HG02938 (cell line): ENCODE measurements at regions not wholly inside any gene's neighbourhood (a gene's known extent, or its start where the extent isn't known, plus 50 kb on each side); places are given as distances from the start of the nearest gene placed in this dataset.

Experiments
- ATAC-seq: cut with Tn5 transposase; IDR thresholded peaks from one replicate; pipeline ENCODE4 v1.9.1; 2021; ENCODE audit warnings: mild to moderate bottlenecking, moderate library complexity; ENCODE audit not compliant: unreplicated experiment

DNA sequence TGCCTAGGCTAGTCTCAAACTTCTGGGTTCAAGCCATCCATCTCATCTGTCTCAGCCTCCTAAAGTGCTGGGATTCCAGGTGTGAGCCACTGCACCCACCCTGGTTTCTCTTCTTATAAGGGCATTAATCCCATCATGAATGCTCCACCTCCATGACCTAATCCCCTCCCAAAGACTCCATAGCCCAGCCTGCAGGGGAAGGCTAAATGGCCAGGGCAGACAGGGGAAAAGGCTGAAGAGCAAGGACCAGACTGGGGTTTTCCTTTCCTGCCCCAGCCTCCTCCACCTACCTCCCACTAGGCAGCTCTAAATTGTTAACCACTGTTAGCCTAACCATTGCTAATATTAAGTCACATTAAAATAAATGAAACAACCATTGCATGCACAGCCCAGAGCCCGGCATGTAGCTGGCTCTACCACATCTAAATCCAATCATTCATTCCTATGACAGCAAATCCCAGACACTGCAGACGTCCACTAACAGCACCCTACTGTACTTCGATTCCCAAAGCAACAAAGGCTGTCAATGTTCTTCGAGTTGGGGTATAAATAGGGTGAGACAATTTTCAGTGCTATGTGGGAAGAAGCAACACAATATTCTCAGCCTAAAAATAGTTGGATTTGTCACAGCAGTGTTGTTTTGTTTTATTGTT is 243.2 kb upstream of the ARID1B start:
- ATAC-seq: no peak

DNA sequence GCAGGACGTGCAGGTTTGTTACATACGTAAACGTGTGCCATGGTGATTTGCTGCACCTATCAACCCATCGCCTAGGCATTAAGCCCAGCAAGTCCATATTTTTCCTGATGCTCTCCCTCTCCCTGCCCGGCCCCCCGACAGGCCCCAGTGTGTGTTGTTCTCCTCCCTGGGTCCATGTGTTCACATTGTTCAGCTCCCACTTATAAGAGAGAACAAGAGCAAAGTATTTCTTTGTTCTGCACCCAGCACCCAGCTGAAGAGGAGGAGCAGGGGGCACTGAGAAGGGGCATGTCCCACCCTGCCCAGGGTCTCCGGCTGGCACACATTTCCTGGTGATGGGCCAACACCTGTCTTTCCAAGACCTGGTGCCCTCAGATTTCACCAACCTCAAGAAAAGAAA is 251.1 kb upstream of the ARID1B start:
- no peak for ATAC-seq

DNA sequence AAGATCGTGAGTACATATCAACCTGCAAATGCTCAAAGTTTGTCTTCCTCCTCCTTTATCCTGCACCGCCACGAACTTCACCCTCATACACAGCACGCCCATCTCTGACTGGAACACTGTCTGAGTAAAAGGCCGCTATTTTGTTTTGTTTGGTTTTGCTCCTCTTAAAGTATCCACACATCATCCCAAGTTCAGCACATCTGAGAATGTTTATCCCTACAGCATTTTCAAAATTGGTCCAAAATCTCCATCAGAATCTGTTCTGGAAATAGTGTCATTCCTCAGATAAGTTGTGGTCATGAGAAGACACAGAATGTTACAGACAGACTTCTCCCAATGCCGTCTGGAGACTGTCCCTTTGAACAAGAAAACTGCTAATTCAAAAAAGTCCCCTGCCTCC is 251.6 kb upstream of the ARID1B start:
- ATAC-seq: no peak

DNA sequence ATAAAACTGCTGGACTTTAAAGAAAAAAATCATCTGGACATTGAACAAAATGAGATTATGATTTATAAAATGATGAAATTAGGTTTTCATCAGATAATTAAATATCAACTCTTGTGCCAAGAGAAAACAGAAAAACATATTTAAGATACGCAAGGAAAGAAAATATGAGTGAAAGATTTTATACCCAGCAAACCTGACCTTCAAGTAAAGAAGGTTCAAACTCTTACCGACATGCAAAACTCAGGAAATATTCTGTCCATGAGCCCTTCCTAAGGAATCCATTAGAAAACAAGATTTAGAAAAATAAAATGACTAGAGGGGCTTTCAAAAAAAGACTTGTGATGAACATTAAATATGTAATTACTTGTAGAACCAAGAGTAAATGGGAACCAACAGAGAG is 257.2 kb upstream of the ARID1B start:
- no peak for ATAC-seq

DNA sequence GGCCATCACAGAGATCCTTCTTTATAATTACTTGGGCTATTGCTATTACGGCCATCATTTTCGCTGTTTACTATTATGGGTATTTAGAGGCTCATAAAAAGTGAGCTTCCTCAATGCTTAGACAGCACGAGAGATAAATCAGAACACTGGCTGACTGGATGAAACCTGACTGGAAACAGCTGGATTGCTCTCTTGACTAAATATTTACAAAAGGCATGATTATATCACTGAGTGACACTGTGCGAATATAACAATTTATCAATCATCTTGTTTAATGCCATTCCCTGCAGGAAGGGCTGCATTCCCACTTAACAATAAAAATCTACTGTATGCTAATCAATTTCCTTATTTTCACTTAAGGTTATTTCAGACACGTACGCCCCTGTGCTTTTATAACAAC is 260.1 kb upstream of the ARID1B start:
- no peak for ATAC-seq

DNA sequence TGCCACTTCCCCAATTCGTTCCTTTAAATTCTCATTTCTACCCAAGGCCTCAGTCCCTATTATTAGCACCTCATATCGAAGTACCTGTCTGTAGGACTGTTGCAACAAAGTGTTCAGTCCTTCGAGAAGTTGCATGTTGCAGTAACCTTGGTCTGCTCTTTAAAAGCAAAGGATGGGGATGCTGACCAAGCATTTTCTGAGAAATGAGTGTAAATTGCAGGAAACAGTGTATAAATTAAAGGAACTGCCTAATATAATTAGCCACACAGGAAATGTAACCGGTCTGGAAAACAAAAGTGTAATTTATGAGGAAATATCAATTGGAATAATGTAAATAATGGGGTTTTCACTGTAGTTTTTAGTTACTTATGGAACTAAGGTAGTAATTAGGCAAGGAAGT is 261.9 kb upstream of the ARID1B start:
- no peak for ATAC-seq

DNA sequence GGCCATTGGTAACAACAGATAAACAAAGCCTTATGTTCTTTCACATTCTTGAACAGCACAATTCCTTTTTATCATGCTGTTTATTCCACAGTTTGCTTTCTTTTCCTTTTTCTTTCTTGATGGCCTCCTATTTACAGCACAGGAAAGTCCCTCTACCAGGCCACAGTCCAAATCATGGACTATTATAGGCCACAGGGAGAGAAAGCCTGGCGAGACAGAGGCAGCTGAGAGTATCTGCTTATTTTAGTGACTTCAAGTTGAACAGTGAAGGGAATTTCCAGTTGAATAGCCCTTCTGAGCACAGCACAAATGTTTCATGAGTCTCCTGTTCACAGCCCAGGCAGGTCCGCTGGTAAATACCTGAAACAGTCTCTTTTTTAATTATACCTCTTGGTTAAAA is 263.7 kb upstream of the ARID1B start:
- ATAC-seq: no peak

DNA sequence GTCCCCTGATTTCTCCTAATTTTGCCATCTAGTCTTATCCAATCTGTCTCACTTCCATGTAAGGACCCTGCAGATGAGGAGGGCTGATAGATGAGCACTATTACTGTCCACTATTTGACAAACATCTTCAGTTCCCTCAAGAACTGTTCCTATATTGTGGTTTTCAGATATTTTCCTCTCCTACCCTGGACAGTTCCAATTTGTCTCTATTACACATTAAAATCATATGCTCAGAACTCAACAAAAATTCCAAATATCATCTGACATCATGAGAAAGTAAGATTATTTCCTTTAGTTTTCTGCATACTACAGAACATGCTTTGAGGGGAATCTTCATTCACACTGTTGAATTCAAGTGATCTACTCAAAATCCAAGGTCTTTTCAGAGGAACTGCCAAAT is 265.6 kb upstream of the ARID1B start:
- ATAC-seq: no peak

DNA sequence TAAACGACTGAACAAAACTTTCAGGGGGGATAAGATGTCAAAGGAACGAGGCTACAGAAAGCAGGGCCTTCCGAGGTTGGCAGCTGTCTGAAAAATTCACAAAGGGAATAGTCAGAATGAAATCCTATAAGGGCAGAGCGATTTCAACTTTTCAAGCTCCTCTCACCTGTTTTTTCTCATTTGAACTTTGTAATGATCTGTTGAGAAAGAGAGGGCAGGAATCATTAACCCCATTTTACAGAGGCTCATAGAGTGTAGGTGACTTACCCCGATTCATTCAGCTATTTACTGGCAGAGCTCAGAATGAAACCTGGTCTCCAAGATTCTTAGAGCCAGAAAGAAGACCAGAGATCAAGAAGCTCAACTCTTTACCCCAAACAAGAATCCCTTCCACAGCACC is 266.1 kb upstream of the ARID1B start:
- no peak for ATAC-seq

DNA sequence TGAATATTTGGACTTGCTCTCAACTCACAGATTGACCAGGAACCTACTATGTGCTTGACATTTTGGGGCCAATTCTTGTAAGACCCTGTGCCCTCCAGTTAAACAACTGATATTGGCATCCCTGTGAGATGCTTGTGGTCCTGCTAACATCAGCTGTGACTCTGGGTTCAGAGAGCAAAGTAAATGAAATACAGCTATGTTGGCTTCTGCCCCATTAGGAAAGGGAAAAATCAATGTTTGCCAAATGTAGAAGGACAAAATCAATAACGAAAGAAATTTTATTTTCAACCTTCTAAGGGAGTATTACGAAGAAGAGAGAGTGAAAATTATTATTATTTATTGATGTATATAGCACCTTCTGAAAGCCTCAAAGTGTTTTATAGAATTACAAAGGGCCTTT is 266.9 kb upstream of the ARID1B start:
- no peak for ATAC-seq

DNA sequence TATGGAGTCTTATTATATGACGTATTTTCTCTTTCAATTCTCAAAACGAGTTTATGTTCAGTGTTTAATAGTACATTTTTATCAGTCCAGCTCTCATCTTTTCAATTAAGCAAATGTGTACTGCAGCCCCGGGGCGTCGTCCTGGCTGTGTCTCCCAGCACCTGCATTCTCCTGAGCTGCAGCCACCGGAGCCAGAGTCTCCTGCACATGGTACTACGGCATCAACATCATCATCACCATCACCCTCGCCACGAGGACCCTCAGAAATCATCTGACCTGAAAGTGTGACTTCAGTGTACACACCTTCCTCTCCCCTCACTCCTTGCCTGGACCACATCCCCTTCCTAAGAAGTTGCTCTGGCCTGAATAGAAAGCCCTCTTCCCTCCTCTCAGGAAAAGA is 267.7 kb upstream of the ARID1B start:
- ATAC-seq: no peak

DNA sequence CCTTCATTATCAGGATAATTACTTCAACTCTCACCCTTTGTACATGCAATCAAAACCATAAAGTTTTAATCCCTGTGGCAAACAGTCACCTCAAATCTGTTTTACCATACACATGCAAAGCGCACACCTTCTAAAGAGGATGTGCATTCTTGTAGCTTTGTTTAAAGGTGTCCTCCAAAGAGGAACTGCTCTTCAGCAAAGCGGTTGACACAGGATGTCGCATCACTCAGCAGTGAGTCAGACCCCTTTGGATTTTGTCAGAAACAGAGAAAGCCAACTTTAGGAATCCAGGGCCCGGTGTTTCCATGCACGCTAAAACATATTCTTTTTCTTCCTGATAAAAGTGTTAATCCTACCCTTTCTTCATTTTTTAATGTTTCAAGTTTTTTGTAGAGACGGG is 268.3 kb upstream of the ARID1B start:
- no peak for ATAC-seq

DNA sequence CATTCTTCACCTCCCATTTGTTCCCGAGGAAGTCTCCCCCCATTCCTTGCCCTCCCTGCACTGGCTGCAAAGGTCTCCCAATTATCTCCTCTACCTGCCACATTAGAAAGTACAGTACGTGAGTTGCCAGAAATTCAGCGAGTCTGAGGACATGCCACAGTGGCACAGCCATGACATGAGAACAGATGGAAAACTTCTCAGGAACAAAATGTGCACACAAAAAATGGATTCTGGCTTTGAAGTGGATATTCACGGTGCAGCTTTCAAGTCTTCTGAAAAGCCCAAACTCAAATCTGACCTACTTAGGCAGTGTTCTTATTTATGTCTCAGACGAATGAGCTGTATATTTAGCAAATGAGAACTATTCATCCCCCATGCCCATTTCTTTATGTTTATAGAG is 269.1 kb upstream of the ARID1B start:
- ATAC-seq: no peak

DNA sequence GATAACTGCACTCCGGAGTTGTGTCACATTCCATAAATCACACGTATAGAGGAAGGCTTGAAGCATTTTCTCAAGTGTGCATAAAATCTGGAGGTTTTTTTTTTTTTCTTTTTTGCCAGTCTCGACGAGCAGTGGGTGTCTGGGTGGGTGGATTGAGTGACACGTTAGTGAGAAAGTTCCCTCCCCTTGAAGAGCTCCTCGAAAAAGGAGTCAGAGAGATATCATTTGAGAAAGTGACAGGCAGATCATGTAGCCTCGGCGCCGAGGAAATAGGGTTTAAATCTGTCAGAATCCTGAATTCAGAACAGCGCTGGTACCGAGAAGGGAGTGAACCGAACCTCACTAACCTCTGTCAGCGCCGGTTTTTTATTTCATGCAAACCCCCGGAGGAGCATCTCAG is 269.5 kb upstream of the ARID1B start:
- no peak for ATAC-seq

DNA sequence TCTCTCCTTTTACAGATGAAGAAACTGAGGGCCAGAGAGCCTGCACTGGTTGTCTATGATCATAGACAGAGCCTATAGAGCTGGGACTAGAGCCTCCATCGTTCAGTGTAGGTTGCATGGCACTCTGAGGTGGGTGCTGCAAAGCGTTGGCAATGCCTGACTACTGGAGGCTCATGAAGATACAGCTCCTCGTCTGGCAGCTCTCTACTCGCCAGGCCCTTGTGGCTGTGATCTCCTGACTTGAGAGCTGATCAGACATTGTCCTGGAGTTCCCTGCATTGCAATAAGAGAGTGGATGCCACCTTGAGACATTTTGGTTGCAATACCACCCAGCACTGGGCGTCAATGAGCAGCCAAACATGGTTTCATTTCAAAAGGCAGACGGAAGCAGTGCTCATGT is 270.1 kb upstream of the ARID1B start:
- ATAC-seq: no peak

DNA sequence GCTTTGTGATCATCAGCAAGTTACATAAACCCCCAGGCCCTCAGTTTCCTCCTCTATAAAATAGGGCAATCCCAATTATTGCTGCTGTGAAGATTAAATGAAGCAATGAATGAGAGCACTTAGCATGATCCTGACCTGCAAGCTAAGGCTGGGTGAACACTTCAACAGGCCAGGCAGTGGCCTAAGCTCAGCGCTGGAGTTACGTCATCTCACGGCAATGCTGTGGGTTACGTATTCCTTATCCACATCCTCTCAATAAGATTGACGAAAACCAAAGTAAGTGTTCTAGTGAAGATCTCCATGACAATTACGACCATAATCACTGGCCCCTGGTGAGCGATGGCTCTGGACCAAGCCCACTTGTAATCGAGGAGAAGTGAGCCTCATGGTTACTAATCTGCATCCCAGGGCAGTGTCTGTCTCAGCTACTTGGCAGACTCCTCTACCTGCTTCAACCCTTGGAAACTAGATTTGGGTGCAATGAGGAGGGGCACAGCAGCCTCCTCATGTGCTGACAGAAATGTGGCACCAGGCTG is 274.1 kb upstream of the ARID1B start:
- no peak for ATAC-seq

DNA sequence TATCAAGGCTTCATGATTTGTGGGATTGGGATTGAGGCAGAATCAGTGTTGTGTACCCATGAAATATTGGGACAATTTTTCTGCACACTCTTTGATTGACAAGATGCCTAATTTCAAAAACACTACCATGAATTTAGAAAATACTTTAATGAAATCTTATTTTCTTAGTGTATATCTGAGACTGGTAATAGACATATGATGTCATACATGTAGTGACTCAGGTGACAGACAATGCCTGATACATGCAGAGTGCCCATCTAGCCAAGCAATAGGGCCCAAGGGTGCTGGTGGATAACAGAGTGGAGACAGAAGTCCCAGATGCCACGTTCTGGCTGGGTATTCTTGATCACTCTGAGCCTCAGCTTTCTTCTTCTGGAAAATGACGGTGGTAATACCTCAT is 279.6 kb upstream of the ARID1B start:
- no peak for ATAC-seq

DNA sequence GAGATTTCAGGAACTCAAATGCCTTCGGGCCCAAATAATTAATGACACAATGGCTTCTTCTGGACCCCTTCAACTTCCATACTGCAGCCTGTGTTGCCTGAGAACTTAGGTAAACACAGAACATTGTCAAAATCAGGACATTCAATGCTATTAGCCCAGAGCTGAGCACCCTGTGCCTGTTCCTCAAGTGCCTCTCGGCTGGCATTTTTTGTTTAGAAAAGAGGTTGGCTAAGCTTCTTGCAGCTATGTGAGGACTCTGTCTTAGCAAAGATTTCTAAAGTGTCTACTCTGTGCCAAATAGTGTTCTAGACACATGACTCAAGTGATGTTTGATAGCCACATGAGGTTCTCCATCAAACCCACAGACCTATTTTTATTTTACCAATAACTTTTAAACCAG is 289.3 kb upstream of the ARID1B start:
- ATAC-seq: no peak

DNA sequence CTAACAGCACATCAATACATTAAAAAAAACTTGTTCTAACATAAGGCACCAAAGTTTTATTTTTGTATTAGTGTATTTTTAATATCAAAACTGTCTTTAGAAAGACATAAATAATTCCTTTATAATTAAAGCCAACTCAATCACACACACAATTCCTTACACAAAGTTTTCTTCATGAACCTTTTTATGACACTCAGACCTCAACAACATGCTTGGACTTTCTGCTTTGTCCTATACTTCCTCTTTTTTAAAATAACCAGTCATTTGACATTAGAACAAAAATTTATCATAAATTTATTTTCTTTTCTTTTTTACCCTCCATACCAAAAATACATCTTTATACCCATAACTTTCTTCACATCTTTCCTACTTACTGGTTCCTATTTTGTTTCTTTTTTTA is 292.0 kb upstream of the ARID1B start:
- no peak for ATAC-seq

DNA sequence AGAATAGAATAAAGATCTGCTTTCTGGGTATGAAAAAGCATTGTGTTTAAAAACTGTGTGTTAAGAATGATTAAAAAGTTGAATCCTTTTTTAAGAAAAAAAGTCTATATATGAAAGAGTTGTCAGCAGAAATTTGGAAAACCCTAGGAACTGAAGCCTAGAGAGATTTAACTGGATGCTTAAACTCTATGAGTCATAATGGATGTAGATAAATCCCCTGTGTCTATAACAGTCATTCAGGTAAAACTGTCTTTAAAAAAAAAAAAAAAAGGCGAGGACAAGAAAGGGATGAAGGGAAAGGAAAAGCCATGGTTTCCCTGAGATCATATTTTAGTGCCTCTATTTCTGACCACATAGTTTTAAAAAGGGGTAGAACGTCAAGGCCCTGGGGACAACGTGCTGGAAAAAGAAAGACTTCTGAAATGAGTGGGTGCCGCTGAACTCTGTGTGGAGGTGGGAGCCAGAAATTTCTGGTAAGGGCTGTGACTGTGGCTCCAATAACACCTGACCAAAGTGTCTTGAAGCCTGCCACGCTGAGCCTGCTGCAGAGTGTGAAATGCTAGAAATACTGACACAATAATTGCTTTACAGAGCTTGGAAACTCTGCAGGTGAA is 302.6 kb upstream of the ARID1B start:
- ATAC-seq: no peak

DNA sequence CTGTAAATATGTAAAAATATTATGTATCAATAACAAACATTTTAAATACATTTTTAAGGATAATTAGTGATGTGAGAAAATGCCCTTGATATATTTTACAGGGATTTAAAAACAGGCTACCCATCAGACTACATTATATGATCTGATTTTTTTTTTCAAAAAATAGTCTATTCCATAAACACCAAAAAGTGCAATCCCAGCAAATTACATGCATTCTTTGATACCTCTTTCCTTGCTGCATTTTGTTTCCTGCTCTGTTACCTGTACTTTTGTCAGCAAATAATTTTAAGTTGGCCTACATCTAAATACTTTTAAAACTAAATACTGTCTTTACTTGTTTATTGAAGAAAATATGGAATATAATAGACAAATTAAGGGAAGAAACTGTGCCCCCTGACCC is 306.2 kb upstream of the ARID1B start:
- no peak for ATAC-seq

DNA sequence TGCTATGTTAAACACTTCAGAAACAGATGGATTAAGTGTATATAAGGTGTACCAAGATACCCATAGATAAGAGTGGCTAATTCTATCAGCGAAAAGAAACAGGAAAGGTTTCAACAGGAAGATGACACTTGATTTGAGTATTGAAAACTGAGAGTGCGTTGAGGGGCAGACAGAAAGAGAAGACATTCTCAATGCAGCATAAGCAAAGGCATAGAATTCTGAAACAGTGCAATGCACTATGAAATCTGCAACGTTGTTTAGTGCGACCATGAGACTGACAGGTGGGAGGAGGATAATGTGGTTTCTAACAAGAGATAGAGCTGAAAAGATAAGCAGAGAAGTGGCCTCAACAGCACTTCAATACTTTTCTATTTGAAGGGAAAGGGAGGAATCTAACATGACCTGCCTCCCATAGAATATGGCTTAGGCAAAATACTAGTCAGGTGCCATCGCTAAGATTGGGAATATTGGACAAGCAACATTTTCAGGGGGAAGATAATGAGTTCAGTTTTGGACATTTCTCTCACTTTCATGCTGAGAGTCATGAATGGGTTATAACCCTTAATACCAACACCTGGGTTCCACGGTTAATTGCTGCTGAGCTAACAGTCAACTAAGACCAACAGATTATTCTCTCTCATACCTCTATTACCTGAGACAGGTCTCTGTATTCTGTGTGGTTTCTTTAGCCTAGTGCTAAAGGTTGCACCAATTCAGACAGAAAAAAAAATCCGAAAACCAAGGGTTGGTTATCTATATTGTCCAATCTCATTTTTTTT is 312.9 kb upstream of the ARID1B start:
- ATAC-seq: no peak
